ENCODE measurements at regions not wholly inside any gene's neighbourhood (a gene's known extent, or its start where the extent isn't known, plus 50 kb on each side); places are given as distances from the start of the nearest gene placed in this dataset.

DNA sequence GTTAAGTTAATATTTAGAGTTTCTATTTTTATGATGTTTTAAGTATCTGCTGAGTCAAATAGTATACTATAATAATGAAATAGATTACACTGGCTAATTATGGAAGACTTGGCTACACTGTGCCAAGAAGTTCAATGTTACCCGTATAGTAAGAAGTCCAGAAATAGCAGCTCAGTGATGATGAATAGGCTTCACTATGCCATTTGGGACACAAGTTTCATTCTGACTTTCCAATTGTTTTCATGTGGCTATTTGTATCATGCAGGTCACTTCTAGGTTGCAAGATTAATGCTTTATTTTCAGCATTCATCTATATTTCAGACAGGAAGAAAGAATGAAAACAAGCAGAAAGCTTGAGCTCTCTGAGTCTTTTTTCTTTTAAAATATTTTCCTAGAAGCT is 194.5 kb upstream of the RIOK2 start:
- TF ChIP-seq, protein P1, sequence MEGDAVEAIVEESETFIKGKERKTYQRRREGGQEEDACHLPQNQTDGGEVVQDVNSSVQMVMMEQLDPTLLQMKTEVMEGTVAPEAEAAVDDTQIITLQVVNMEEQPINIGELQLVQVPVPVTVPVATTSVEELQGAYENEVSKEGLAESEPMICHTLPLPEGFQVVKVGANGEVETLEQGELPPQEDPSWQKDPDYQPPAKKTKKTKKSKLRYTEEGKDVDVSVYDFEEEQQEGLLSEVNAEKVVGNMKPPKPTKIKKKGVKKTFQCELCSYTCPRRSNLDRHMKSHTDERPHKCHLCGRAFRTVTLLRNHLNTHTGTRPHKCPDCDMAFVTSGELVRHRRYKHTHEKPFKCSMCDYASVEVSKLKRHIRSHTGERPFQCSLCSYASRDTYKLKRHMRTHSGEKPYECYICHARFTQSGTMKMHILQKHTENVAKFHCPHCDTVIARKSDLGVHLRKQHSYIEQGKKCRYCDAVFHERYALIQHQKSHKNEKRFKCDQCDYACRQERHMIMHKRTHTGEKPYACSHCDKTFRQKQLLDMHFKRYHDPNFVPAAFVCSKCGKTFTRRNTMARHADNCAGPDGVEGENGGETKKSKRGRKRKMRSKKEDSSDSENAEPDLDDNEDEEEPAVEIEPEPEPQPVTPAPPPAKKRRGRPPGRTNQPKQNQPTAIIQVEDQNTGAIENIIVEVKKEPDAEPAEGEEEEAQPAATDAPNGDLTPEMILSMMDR (IDR thresholded peaks at IDR 0.05): no peak
- TF ChIP-seq, protein P2, sequence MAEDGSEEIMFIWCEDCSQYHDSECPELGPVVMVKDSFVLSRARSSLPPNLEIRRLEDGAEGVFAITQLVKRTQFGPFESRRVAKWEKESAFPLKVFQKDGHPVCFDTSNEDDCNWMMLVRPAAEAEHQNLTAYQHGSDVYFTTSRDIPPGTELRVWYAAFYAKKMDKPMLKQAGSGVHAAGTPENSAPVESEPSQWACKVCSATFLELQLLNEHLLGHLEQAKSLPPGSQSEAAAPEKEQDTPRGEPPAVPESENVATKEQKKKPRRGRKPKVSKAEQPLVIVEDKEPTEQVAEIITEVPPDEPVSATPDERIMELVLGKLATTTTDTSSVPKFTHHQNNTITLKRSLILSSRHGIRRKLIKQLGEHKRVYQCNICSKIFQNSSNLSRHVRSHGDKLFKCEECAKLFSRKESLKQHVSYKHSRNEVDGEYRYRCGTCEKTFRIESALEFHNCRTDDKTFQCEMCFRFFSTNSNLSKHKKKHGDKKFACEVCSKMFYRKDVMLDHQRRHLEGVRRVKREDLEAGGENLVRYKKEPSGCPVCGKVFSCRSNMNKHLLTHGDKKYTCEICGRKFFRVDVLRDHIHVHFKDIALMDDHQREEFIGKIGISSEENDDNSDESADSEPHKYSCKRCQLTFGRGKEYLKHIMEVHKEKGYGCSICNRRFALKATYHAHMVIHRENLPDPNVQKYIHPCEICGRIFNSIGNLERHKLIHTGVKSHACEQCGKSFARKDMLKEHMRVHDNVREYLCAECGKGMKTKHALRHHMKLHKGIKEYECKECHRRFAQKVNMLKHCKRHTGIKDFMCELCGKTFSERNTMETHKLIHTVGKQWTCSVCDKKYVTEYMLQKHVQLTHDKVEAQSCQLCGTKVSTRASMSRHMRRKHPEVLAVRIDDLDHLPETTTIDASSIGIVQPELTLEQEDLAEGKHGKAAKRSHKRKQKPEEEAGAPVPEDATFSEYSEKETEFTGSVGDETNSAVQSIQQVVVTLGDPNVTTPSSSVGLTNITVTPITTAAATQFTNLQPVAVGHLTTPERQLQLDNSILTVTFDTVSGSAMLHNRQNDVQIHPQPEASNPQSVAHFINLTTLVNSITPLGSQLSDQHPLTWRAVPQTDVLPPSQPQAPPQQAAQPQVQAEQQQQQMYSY (CRISPR knock-in tag; IDR thresholded peaks at IDR 0.05): no peak
- TF ChIP-seq, protein P3, sequence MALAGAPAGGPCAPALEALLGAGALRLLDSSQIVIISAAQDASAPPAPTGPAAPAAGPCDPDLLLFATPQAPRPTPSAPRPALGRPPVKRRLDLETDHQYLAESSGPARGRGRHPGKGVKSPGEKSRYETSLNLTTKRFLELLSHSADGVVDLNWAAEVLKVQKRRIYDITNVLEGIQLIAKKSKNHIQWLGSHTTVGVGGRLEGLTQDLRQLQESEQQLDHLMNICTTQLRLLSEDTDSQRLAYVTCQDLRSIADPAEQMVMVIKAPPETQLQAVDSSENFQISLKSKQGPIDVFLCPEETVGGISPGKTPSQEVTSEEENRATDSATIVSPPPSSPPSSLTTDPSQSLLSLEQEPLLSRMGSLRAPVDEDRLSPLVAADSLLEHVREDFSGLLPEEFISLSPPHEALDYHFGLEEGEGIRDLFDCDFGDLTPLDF (CRISPR knock-in tag; IDR thresholded peaks at IDR 0.05): no peak
- no peak for TF ChIP-seq SP1 (CRISPR knock-in tag; conservative IDR thresholded peaks at IDR 0.05)
- TF ChIP-seq CREM (CRISPR knock-in tag; IDR thresholded peaks at IDR 0.05): no peak

All from WTC11 (cell line).